NCI-H524 treated with DMSO at 0.1 percent for 48 hours (cell line): ENCODE measurements at regions not wholly inside any gene's neighbourhood (a gene's known extent, or its start where the extent isn't known, plus 50 kb on each side); places are given as distances from the start of the nearest gene placed in this dataset.
A peak's percentile ranks its signal among the peaks of the same experiment; 100 is the strongest.

Source experiments
- DNase-seq: peaks from one replicate; lab custom pipeline; 2025; lab: John Stamatoyannopoulos, UW

- no peak for DNase-seq
These were observed 738.1 kb downstream of the QKI start for GRCh38 chr6:164152611-164153010.

- no peak for DNase-seq
These were observed 736.9 kb downstream of the QKI start for GRCh38 chr6:164151161-164152120.

GRCh38 chr6:164150232-164150631, 735.7 kb downstream of the QKI start:
- DNase-seq = no peak

- no peak for DNase-seq
These were observed 734.3 kb downstream of the QKI start for GRCh38 chr6:164148788-164149187.

- no peak for DNase-seq
These were observed 729.8 kb downstream of the QKI start for GRCh38 chr6:164144316-164144715.

DNA sequence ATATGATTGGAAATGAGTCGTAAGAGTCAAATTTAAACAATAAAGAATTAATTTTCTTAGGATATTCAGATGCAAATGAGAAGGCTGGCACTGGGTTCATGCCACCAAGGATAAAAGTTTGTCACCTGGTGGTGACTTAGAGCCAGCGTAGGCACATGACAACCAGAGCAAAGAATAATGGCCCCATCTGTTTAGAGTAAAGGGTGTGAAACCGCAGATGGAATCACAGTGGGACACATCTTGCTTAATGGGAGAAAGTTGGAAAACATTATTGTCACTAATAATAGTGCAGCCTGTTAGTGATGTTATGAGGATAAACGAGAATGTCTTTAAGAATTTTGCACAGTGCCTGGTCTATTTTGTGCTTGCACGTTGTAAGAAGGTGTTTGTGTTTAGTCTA, 727.8 kb downstream of the QKI start:
- peak; percentile 57 for DNase-seq

DNA sequence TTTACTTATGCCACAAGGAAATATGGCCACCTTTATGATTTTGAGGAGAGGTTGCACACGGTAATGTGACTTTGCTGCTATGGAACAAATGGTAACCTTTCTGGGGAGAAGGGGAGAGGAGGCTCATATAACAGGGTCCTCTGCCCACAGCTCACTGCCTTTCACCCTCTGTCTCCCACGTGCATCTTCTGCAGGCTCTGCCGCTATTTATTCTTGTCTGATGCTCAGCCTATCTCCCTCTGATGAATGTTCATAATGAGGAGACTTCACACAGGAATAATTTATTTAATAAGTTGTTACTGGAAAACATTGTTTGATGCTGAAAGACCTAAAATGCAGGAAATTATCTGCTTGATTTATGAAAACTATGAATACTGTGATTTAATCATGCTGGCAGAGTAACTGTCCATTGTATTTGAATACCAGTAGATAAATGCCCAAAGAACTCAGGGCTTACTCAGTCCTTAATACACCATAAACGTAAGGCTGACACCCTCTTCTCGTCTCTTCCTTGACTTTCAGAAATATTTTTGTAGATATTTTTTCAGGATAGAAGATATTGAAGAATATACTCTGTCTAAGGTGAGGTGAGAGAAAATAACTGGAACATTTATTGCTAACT, 721.1 kb downstream of the QKI start:
- no peak for DNase-seq

DNA sequence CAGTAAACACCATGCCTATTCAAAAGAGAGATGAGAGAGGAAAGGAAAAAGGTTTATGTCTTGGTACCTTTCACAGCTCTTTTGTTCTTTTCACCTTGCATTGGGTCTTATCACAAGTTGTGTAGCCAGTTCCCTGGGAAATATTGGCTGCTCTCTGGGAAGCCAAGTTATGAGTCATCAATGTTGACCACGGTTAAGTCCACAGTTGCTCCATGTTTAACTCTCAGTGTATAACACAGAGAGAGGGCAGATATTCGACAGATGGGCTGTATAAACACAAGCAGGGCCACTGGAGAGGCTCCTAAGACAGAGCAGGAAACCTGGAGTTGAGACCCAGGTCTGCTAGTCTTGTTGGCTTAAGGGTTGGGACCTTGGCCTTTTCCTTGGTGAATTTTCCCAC, 718.6 kb downstream of the QKI start:
- DNase-seq = no peak

GRCh38 chr6:164130585-164130984, 716.1 kb downstream of the QKI start:
- DNase-seq = no peak

DNA sequence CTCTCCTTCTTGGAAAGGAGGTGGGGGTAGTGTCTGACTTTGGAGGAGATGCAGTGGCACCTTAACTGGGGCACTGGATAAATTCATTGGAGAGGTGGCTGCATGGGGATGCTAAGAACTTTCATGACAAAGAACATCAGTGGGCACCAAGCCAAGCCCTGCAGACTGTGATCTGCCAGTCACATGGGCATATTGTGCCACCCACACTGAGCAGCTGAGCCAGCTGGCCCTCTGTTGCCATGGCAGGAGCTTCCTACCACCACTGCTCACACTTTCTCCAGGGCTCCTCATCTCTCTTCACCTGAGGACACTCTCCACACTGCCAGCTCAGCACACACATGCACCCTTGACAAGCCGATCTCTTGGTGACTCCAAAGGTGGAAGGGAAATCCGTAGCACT, 715.6 kb downstream of the QKI start:
- peak; percentile 2 for DNase-seq

DNA sequence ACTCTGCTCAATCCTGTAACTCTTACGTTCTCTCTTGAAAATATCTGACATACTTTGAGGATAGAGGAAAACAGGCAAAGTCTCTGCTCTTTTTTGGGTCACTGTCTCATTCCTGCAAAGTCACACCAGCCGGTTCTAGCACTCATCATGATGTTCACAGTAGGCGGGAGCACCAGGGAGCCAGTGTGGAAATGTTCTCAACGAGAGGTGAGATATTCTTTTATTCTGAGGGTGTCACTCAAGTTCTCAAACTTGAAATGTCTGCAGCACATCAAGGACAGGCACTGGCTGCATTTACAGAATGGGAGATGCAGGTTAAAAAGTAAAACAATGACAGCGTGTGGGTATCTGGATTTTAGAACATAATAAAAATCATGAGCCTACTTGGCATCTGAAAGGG, 714.7 kb downstream of the QKI start:
- DNase-seq = no peak

- DNase-seq = no peak
These were observed 713.6 kb downstream of the QKI start for GRCh38 chr6:164128101-164128500.

- no peak for DNase-seq
These were observed 710.5 kb downstream of the QKI start for GRCh38 chr6:164124986-164125385.

DNA sequence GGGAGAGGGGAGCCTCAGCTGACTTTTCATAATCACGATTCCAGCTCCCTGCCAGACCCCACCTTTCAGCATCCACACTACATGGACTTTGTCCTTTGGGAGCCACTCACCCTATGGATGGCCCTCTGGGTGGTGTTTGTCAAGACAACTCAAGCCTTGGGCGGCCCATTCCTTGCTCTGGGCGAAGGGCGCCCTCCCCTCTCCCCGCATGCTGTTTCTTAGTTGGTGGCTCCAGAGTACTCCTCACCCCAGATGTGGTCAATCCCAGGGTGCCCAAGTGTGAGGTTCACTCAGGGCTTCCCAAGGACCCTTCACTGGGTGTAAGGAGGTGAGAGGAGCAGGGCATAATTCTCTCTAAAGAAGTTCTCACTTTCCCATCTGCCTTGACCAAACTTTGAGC, 710.0 kb downstream of the QKI start:
- no peak for DNase-seq

GRCh38 chr6:164122109-164122508, 707.6 kb downstream of the QKI start:
- no peak for DNase-seq

GRCh38 chr6:164121527-164121926, 707.0 kb downstream of the QKI start:
- no peak for DNase-seq

DNA sequence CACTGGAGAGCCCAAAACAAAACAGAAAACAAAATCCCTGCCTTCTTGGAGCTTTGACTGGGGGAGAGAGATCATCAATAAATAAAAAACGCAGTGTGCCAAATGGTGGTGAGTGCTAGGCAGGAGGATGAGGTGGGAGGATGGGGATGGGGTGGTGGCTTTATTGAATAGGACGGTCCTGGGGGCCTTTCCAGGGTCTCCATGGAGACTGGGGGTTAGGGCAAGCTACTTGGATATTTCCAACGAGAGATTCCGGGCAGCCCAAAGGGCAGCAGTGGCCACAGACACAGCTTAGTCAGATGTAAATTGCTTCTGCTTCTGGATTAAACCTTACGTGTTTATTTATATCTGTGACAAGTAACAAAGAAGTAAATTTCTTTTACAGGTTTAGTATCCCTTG, 700.1 kb downstream of the QKI start:
- DNase-seq = no peak

DNA sequence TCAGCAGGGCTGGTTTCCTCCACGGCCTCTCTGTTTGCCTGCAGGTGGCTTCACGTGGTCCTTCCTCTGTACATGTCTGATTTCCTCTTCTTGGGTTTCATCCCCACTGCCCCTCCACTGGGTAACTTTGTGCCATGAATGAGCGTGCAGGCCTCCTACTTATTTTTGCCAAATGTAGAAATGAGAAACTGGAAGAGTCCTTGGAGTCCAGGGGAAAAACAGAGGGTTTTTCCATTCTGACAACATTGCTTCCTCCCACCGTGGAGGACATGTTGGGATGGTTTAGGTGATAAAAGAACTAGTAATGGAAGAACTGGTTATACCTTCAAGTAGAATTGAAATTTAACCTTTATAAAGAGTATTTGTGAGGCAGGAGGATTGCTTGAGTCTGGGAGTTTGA, 699.5 kb downstream of the QKI start:
- DNase-seq = no peak

- DNase-seq = no peak
These were observed 699.1 kb downstream of the QKI start for GRCh38 chr6:164113637-164114036.

DNA sequence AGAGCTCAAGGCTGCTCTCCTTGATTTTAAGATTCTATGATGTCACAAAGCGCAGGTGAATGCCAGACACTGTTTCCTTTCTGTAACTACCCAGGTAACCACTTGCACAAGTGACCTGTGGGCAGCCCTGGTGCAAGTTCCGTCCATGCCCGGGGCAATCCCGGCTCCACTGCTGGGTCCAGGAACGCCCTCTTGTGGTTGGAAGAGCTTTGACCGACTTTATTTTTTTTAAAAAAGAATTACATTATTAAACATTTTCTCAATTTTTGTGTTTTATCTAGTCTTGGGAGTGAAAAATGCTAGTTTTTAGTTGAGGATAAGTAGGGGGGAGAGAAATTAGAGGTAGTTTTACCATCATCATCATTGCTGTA, 695.2 kb downstream of the QKI start:
- DNase-seq = no peak

GRCh38 chr6:164108869-164109769, 694.6 kb downstream of the QKI start:
- no peak for DNase-seq

GRCh38 chr6:164108092-164108491, 693.6 kb downstream of the QKI start:
- no peak for DNase-seq
